IMR-90 (cell line): ENCODE measurements at regions not wholly inside any gene's neighbourhood (a gene's known extent, or its start where the extent isn't known, plus 50 kb on each side); places are given as distances from the start of the nearest gene placed in this dataset.

Source experiments
- ATAC-seq: fragments of 200-7000 bp; cut with Tn5 transposase; 2 replicates; pipeline ENCODE4 v1.9.1; 2020; ENCODE audit warnings: low read depth, mild to moderate bottlenecking, moderate library complexity
- BruUV-seq: library from RNA; stranded (reverse); fragments of 400-500 nt; replicated peaks from 2 replicates; lab custom pipeline; 2021; lab: Mats Ljungman, UMichigan
- CTCF ChIA-PET: fragments of 300-600 bp; formaldehyde crosslinking; extraction: SDS; loops from one replicate; lab custom pipeline; 2021; ENCODE audit warnings: antibody characterized with exemption; lab: Yijun Ruan, JAX
- POLR2A ChIA-PET: fragments of 300-600 bp; sonication (Branson Sonifier 250); formaldehyde crosslinking; loops from one replicate; lab custom pipeline; 2022; ENCODE audit warnings: antibody characterized with exemption; ENCODE audit not compliant: unreplicated experiment; lab: Charles Lee
- DNase-seq: peaks from one replicate; pipeline ENCODE4 v3.0.0; 2013
- H2AFZ ChIP-seq: replicated peaks from 2 replicates; pipeline ENCODE3; 2013; ENCODE audit warnings: low read length, mild to moderate bottlenecking; ENCODE audit not compliant: poor library complexity
- H2AK5ac ChIP-seq: 2 replicates; pipeline ENCODE4 v1.6.1; 2013; ENCODE audit warnings: low read depth, low read length, inconsistent platforms
- H2AK9ac ChIP-seq: replicated peaks from 2 replicates; pipeline ENCODE3; 2013; ENCODE audit warnings: mild to moderate bottlenecking, low read depth, low read length, moderate library complexity; ENCODE audit not compliant: poor library complexity
- H2BK120ac ChIP-seq: 2 replicates; pipeline ENCODE4 v1.6.1; 2013; ENCODE audit warnings: low read depth, low read length, inconsistent platforms
- H2BK15ac ChIP-seq: 3 replicates; pipeline ENCODE4 v1.6.1; 2013; ENCODE audit warnings: low read depth, low read length, inconsistent platforms
- H2BK20ac ChIP-seq: 2 replicates; pipeline ENCODE4 v1.6.1; 2013; ENCODE audit warnings: low read depth, mild to moderate bottlenecking, inconsistent platforms, low read length, moderate library complexity
- H2BK5ac ChIP-seq: 2 replicates; pipeline ENCODE4 v1.6.1; 2013; ENCODE audit warnings: mild to moderate bottlenecking, low read depth, low read length, inconsistent platforms; ENCODE audit not compliant: poor library complexity, severe bottlenecking
- H3K14ac ChIP-seq: replicated peaks from 2 replicates; pipeline ENCODE4 v1.6.1; 2013; ENCODE audit warnings: low read depth, low read length, inconsistent platforms
- H3K18ac ChIP-seq: 2 replicates; pipeline ENCODE4 v1.6.1; 2013; ENCODE audit warnings: low read depth, low read length, control low read depth
- H3K23ac ChIP-seq: 2 replicates; pipeline ENCODE4 v1.6.1; 2013; ENCODE audit warnings: low read depth, low read length, inconsistent platforms
- H3K27ac ChIP-seq: 2 replicates; pipeline ENCODE4 v1.5.1; 2013; ENCODE audit warnings: mild to moderate bottlenecking, control low read depth, low read length; ENCODE audit not compliant: insufficient read depth
- H3K27me3 ChIP-seq: 2 replicates; pipeline ENCODE4 v1.6.1; 2013; ENCODE audit warnings: low read length; ENCODE audit not compliant: control insufficient read depth, insufficient read depth
- H3K36me3 ChIP-seq: 2 replicates; pipeline ENCODE4 v1.6.1; 2013; ENCODE audit warnings: low read length, mixed read lengths; ENCODE audit not compliant: control insufficient read depth, insufficient read depth
- H3K4ac ChIP-seq: 2 replicates; pipeline ENCODE4 v1.6.1; 2013; ENCODE audit warnings: low read depth, low read length, inconsistent platforms
- H3K4me1 ChIP-seq: 2 replicates; pipeline ENCODE4 v1.6.1; 2013; ENCODE audit warnings: low read length, mixed read lengths; ENCODE audit not compliant: control insufficient read depth, insufficient read depth
- H3K4me2 ChIP-seq: 2 replicates; pipeline ENCODE4 v1.6.1; 2013; ENCODE audit warnings: low read depth, mild to moderate bottlenecking, control low read depth, low read length, moderate library complexity
- H3K4me3 ChIP-seq: 2 replicates; pipeline ENCODE4 v1.5.1; 2013; ENCODE audit warnings: low read depth, mild to moderate bottlenecking, control low read depth, low read length, moderate library complexity; ENCODE audit not compliant: insufficient read depth
- H3K56ac ChIP-seq: 2 replicates; pipeline ENCODE4 v1.6.1; 2013; ENCODE audit warnings: low read length, inconsistent platforms; ENCODE audit not compliant: insufficient read depth; ENCODE audit errors: extremely low read depth
- H3K79me1 ChIP-seq, 2 experiments: 2 replicates each; pipeline ENCODE4 v1.6.1; 2013; ENCODE audit warnings: low read length in 2 of 2, inconsistent platforms in 1 of 2, low read depth in 1 of 2
- H3K9ac ChIP-seq: 2 replicates; pipeline ENCODE4 v1.6.1; 2013; ENCODE audit warnings: low read depth, low read length, control low read depth
- H3K9me1 ChIP-seq: 2 replicates; pipeline ENCODE4 v1.6.1; 2013; ENCODE audit warnings: low read length, inconsistent platforms; ENCODE audit not compliant: insufficient read depth
- H3K9me3 ChIP-seq: 2 replicates; pipeline ENCODE4 v1.6.1; 2013; ENCODE audit warnings: low read length; ENCODE audit not compliant: control insufficient read depth, insufficient read depth
- H4K20me1 ChIP-seq: 2 replicates; pipeline ENCODE4 v1.6.1; 2013; ENCODE audit warnings: low read length, inconsistent platforms; ENCODE audit not compliant: insufficient read depth
- H4K5ac ChIP-seq: 2 replicates; pipeline ENCODE4 v1.6.1; 2013; ENCODE audit warnings: mild to moderate bottlenecking, low read depth, low read length, control low read depth
- H4K8ac ChIP-seq, 2 experiments: 2 replicates each; pipeline ENCODE4 v1.6.1; 2013; ENCODE audit warnings: low read depth in 2 of 2, low read length in 2 of 2, control low read depth in 1 of 2, inconsistent platforms in 1 of 2
- H4K91ac ChIP-seq: 2 replicates; pipeline ENCODE4 v1.6.1; 2013; ENCODE audit warnings: low read depth, low read length, inconsistent platforms; ENCODE audit not compliant: insufficient read depth
- NFE2L2 ChIP-seq: fragments of 150-350 bp; IDR thresholded peaks from 2 replicates; pipeline ENCODE4 v1.6.1; 2016; ENCODE audit warnings: low read depth, mild to moderate bottlenecking, low read length
- WGBS, 2 experiments: methylation state at CpG; one replicate each; pipeline versions ENCODE4 v1.1.5 to v1.1.7; 2013; ENCODE audit warnings: missing lambda C conversion rate in 2 of 2; ENCODE audit not compliant: insufficient read length in 1 of 2; ENCODE audit errors: extremely low coverage in 2 of 2; 5-methylcytosine and 5-hydroxymethylcytosine counted together
- dilution Hi-C: fragments of 300-500 bp; cut with HindIII; formaldehyde crosslinking; loops from one replicate; pipeline ENCODE4 v1.14.3; 2018; ENCODE audit warnings: low sequenced_read_pairs; ENCODE audit not compliant: unreplicated experiment
- in situ Hi-C: fragments of 300-500 bp; cut with MboI; formaldehyde crosslinking; loops from 3 replicates; pipeline ENCODE4 v1.14.3; 2019; ENCODE audit warnings: low sequenced_read_pairs, inconsistent platforms, mixed read lengths
- intact Hi-C: fragments of 100-400 bp; cut with micrococcal nuclease; formaldehyde crosslinking; loops from 2 replicates; pipeline ENCODE4 v1.10.0; 2022

- POLR2A ChIA-PET = no interaction called here
- in situ Hi-C loops (no loop called here), dilution Hi-C loops (no loop called here), intact Hi-C loops (no loop called here)
- Histone ChIP-seq H4K5ac (no peak overlapping the region), H2AFZ (no peak overlapping the region), H3K4ac (no peak overlapping the region), H4K91ac (no peak overlapping the region), H2AK9ac (no peak overlapping the region), H2AK5ac (no peak overlapping the region), H3K79me1 (no peaks in the 10 kb centered on the region), H3K4me2 (no peak overlapping the region), H4K20me1 (no peaks in the 10 kb centered on the region), H3K56ac (no peak overlapping the region), H3K14ac (no peak overlapping the region), H2BK15ac (no peak overlapping the region), H3K23ac (no peak overlapping the region), H3K4me1 (no peaks in the 10 kb centered on the region), H3K27me3 (no peaks in the 10 kb centered on the region), H3K27ac (no peak overlapping the region), H3K4me3 (no peak overlapping the region), H2BK5ac (no peak overlapping the region), H4K8ac (no peak overlapping the region), H2BK20ac (no peak overlapping the region), H3K9me3 (peaks cover 6% of the 10 kb centered on the region; the same call in 1 of the 2 replicates), H2BK120ac (no peak overlapping the region), H3K18ac (no peak overlapping the region), H3K9ac (no peak overlapping the region), H3K9me1 (no peaks in the 10 kb centered on the region), H3K36me3 (no peaks in the 10 kb centered on the region)
- no CpG with 5 or more reads among the region's 2 CpGs for WGBS, 2 experiments
- TF ChIP-seq NFE2L2 = no peak
- CTCF ChIA-PET = interaction anchor here (0.6 kb wide), 1 partner anchor 99 kb away, joined by 3 read pairs; no protein-coding TSS in a partner anchor
- DNase-seq (no peak), ATAC-seq (no peak)
- BruUV-seq = no TSS peak
These were observed 195.8 kb upstream of the FN1 start for GRCh38 chr2:215631696-215632095.
